C4-2B (cell line): ENCODE measurements at regions not wholly inside any gene's neighbourhood (a gene's known extent, or its start where the extent isn't known, plus 50 kb on each side); places are given as distances from the start of the nearest gene placed in this dataset.

Experiments
- H3K27ac ChIP-seq: fragments of 450-650 bp; 2 replicates; pipeline ENCODE4 v1.5.1; 2017
- CTCF ChIP-seq: fragments of 450-650 bp; conservative IDR thresholded peaks from 2 replicates; pipeline ENCODE4 v1.5.1; 2017; ENCODE audit warnings: mild to moderate bottlenecking
- ZFX ChIP-seq: fragments of 450-650 bp; IDR thresholded peaks from 2 replicates; pipeline ENCODE4 v1.6.1; 2017

DNA sequence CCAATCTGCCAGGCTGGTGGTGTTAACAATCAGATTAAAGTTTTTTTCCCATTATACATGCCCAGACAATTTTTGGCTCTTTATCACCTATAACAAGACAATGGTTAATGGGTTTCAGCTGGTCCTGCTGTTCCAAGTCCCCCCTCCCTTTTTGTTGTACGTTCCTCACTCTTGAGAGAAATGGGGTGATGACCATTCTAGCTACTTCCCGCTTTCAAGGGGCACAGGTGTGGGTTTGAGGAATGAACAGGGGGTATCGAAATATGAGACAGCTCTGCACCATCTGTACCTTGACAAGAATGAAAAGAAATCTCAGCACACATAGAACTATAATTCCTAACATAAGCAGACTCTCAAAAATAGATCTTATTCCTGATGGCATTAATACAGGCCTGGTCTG is 326.8 kb downstream of the PTPRU start:
- H3K27ac ChIP-seq: no peak overlapping the region
- TF ChIP-seq CTCF (no peak), ZFX (no peak)

GRCh38 chr1:29559056-29559455 is 322.7 kb downstream of the PTPRU start:
- no peak overlapping the region for H3K27ac ChIP-seq
- no peak for TF ChIP-seq ZFX
- TF ChIP-seq CTCF: no peak

GRCh38 chr1:29557701-29558600 is 321.6 kb downstream of the PTPRU start:
- TF ChIP-seq ZFX (no peak), CTCF (no peak)
- H3K27ac ChIP-seq: no peak overlapping the region

- TF ChIP-seq ZFX (no peak), CTCF (no peak)
- H3K27ac ChIP-seq: no peak overlapping the region
Observed at GRCh38 chr1:29557066-29557465, 320.7 kb downstream of the PTPRU start.

DNA sequence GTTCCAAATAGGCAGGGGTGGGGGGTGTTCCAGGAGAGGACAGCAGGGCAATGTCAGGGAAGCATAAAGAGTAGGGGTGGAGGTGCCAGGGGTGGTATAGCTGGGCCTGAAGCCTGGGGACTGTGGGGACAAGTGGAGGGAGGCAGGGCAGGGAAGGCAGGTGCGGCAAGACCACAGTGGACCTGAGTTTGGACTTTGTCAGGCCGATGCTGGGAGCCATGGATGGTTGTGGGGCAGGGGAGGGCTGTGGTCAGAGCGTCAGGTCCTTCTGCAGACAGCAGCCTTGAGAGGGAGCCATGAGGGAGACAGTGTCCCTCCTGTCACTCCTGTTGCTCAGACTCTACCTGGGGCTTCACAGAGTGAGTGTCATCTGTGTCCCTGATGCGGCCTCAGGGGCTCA is 320.3 kb downstream of the PTPRU start:
- H3K27ac ChIP-seq: no peak overlapping the region
- TF ChIP-seq CTCF (no peak), ZFX (no peak)

DNA sequence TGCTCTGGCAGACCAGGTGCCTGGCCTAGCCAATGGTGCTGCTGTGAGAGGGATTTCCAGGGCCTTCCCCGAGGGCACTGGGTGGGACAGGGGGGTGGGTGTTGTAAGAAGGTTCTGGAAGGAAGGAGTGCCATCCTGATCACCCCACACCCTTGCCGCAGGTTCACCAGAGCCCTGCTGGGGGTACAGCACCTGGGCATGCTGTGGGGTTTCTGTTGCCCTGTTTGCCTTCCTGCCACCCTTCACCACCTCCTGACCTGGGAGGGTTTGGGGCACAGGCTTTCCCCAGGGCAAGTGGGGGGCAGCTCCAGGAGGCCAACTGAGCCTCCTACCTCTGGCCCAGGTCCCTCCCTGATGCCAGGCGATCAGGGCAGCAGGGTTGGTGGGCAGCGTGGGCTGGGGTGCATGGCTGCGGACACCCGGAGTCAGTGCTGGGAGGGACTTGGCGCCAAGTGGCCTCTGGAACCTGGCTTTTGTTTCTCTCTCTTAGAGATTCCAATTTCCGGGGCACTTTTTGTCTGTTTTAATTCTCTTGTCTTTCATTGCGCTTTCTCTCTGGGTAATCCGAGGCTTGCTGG is 318.8 kb downstream of the PTPRU start:
- no peak overlapping the region for H3K27ac ChIP-seq
- no peak for TF ChIP-seq ZFX
- TF ChIP-seq CTCF: no peak

DNA sequence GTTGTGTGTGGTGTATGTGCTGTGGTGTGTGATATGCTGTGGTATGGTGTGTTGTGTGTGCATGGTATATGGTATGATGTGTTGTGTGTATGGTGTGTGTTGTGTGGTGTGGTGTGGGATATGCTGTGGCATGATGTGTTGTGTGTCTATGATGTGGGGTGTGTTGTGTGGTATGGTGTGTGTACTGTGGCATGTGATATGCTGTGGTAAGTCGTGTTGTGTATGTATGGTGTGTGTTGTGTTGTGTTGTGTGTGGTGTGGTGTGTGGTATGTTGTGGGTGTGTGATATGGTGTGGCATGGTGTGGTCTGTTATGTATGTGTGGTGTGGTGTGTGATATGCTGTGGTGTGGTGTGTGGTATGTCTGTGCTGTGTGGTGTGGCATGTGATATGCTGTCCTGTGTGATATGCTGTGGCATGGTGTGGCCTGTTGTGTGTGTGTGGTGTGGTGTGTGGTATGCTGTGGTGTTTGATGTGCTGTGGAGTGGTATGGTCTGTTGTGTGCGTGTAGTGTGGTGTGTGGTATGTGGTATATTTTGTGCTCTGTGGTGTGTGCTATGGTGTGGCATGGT is 318.0 kb downstream of the PTPRU start:
- no peak for TF ChIP-seq CTCF
- no peak for TF ChIP-seq ZFX
- H3K27ac ChIP-seq: no peak overlapping the region
